ENCODE measurements at regions not wholly inside any gene's neighbourhood (a gene's known extent, or its start where the extent isn't known, plus 50 kb on each side); places are given as distances from the start of the nearest gene placed in this dataset.

DNA sequence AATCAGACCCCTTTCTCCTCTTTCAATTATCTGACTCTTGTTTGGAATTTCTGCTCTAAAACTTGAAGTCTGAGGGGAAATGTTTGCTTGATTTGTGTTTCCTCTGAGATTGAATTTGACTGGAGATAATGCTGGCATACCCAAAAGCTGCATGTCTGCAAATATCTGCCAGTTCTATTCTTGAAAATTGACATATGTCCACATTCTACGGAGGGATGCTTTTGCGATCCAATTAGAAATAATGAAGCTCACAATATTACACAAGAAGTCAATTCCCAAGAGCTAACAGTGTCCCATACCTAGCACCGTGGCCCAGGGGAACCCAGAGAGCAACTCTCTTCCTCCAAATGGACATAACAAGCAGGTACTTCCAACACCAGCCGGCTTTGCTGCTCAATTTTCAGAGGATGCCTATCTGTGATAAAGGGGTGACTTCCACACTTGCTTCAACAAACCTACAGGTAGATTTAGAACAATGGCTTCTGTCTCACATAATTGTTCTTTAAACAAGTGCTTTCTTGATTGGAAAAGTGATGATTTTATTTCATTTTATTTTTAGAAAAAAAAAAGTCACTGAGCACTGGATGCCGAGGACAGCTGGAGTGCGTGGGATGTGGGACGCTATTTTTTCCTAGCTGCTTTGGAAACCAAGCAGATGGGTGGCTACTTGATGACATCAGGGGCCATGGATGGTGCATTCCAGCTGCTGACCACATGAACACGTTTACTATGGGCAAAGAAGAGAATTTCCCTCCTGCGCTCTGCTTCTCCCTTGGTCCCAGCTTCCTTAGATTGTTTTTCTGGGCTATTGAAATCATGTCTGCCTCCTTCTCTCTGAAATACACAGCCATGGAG lies 488.9 kb downstream of the RNF144A start:
- no peak for TF ChIP-seq YY1 (IDR thresholded peaks at IDR 0.05; ENCODE audit: insufficient read depth, insufficient read length)
- no peak for TF ChIP-seq SUZ12 (IDR thresholded peaks at IDR 0.05; ENCODE audit: extremely low read depth, insufficient read depth, insufficient read length)

Data from NT2/D1 (cell line).